ENCODE measurements at regions not wholly inside any gene's neighbourhood (a gene's known extent, or its start where the extent isn't known, plus 50 kb on each side); places are given as distances from the start of the nearest gene placed in this dataset.

DNA sequence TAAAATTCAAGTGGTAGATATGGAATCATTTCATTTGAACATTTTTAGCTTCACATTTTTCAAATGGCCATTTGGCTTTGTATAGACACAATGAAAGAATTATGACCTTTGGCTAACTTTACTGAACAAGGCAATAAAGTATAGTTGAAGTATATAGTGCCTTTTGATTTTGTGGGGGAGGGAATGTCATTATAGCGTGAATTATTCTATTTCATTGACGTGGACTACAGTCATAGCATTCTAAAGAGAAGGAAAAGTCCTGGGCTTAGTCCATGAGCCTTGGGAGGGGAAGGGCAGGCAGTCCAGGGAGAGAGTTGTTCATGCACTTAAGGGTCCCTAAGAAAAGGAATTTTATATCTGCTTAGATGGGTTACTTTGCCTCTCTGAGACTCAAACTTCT is 181.4 kb upstream of the GPR26 start:
- TF ChIP-seq POLR2A (IDR thresholded peaks at IDR 0.05) = no peak
- TF ChIP-seq, protein P1, sequence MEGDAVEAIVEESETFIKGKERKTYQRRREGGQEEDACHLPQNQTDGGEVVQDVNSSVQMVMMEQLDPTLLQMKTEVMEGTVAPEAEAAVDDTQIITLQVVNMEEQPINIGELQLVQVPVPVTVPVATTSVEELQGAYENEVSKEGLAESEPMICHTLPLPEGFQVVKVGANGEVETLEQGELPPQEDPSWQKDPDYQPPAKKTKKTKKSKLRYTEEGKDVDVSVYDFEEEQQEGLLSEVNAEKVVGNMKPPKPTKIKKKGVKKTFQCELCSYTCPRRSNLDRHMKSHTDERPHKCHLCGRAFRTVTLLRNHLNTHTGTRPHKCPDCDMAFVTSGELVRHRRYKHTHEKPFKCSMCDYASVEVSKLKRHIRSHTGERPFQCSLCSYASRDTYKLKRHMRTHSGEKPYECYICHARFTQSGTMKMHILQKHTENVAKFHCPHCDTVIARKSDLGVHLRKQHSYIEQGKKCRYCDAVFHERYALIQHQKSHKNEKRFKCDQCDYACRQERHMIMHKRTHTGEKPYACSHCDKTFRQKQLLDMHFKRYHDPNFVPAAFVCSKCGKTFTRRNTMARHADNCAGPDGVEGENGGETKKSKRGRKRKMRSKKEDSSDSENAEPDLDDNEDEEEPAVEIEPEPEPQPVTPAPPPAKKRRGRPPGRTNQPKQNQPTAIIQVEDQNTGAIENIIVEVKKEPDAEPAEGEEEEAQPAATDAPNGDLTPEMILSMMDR (IDR thresholded peaks at IDR 0.05) = no peak
